Sciatic nerve (tissue), 2 donors: ENCODE measurements at regions not wholly inside any gene's neighbourhood (a gene's known extent, or its start where the extent isn't known, plus 50 kb on each side); places are given as distances from the start of the nearest gene placed in this dataset.
"Not testable (repeated sequence)": the region's sequence is repeated elsewhere in the genome, so short reads cannot be mapped to it uniquely, and the experiment has no call there.

ENCODE experiments used
- ATAC-seq: fragments of 200-7000 bp; cut with Tn5 transposase; one replicate; pipeline ENCODE4 v1.9.1; 2020; ENCODE audit warnings: mild to moderate bottlenecking, moderate library complexity
- DNase-seq: peaks from one replicate; pipeline ENCODE4 v3.0.0-alpha.2; 2020; ENCODE audit warnings: low spot score
- intact Hi-C: fragments of 100-400 bp; cut with DNase I; formaldehyde crosslinking; loops from one replicate; pipeline ENCODE4 v1.14.2; 2022
- donor health status: DM: no; HTN: no; CAD: no.
- donor health status: DM: no; HTN: no; CAD: no.

DNA sequence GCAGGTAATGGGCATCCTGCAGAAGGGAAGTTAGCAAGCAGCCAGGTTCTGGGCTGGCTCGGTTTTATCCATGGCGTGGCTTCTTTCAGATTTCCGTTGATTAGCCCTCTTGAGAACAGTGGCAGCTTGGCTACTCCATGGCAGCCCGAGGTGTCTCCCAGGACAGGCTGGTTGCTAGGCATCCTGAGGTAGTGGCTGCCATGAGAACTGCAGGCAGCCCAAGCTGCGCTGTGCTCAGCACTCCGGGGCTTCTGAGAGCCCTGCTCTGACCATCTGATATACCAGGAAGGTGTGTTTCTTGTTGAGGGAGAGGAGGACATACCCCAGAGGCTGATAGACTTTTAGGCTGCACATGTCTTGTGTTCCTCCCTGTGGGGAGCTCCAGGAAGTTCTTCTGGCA is 253.4 kb upstream of the CASK start:
- ATAC-seq (no peak), DNase-seq (no peak)
- intact Hi-C loops: no loop called here

DNA sequence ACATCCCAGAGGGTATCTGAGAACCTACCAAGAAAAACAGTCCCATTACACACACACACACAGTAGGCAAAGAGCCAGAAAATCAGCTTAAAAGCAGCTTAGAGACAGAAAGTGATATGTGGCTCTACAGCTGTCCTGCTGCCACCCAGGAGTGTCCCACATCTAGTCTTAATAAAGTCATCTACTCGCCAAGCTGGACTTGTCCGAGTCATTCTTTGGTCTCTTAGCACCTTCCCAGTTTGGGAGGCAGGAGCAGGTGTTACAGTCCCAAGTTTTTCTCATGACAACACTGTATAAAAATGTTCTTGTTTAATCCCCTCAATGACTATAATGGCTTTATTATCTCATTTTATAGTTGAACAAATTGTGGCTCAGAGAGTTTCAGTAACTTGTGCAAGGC is 252.5 kb upstream of the CASK start:
- ATAC-seq: no peak
- intact Hi-C loops: no loop called here
- DNase-seq: no peak

DNA sequence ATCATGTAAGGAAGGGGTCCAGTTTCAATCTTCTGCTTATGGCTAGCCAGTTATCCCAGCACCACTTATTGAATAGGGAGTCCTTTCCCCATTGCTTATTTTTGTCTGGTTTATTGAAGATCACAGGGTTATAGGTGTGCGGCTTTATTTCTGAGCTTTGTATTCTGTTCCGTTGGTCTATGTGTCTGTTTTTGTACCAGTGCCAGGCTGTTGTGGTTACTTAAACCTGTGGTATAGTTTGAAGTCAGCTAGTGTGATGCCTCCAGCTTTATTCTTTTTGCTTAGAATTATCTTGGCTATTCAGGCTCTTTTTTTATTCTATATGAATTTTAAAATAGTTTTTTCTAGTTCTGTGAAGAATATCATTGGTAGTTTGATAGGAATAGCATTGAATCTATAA is 234.6 kb upstream of the CASK start:
- ATAC-seq, intact Hi-C loops, DNase-seq: not testable (repeated sequence)

DNA sequence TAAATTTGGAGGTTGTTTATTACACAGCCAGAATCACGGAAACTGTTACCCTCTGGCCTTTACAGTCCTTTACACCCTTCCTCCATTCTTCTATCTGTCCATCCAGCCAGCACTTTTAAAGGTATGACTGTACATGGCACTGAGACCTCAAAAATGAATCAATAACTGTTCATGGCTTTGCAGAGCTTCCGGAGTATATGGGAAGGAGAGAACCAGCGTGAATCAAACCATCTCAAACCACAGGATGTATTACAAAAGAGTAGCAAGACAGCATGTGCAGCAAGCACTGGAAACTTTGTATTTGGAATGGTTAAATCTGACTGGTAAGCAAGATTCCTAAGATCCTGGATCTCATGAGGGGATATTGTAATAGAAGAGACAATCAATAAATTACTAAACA is 228.5 kb upstream of the CASK start:
- intact Hi-C loops: no loop called here
- ATAC-seq (no peak), DNase-seq (no peak)

DNA sequence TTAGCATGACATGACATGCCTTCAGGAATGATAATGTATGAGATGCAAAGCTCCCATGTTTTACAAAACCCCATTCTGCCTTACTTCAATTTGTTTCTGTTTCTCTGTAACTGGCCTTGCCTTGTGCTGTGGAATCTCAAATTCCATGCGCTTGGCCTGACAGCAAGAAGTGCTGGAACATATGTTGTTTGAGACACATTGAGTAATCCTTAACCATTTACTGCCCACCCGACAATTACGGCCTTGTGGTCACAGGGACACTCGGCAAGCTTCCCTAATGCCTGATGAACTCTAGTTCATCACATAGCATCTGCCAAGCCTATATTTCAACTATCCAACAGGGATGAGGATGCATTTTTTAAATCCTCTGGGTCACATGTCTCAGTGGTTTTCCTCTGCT is 226.4 kb upstream of the CASK start:
- ATAC-seq: no peak
- no peak for DNase-seq
- intact Hi-C loops: no loop called here

DNA sequence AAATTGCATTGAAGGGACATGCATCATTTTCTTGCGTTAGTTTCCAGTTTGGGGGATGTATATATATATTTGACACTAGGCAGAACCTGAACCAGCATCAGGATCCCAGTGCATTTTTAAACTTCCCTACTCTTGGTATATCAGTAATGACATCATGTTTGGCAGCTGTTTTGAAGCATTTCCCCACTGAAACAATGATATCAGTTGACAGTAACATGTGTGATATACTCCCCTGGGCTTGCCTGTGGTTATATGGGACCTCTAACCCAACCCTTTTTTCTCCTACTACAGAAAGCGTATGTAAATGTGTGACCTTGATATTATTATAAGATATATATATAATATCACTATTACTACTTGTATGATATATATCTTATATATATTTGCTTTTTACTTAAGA is 225.9 kb upstream of the CASK start:
- intact Hi-C loops: no loop called here
- no peak for ATAC-seq
- no peak for DNase-seq

DNA sequence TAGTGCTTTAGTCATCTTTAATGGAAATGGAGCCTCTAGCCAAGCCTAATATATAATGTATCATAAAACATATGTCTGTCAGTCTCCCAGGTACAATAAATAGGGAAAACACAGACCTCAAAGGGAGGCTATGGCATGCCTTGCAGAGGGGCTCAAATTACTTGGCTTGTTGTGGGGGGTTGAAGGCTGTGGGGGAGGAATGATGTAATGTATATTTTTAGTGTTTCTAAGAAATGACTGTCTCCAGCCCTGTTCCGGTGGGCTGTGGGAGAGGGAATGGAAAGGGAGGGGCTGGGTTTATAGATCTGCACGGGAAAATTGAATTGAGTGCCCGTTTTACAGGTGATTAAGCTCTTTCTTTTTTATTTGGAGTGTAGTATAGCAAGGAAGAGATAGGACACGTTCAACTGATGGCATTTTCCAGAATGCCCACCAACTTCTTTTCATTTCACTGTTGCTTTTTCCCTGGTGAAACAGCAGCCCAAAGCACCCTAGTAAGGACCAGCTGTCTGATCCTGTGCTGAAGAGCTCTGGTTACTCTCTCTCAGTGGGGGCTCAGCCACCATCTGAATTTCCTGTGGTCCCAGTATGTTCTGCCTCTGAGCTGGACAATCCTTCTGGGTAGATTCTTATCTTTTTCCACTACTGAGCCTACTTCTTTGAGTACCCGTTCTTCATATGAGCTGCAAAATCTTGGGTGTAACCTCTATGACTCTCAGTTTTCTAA is 220.7 kb upstream of the CASK start:
- intact Hi-C loops: no loop called here
- DNase-seq (no peak), ATAC-seq (no peak)

DNA sequence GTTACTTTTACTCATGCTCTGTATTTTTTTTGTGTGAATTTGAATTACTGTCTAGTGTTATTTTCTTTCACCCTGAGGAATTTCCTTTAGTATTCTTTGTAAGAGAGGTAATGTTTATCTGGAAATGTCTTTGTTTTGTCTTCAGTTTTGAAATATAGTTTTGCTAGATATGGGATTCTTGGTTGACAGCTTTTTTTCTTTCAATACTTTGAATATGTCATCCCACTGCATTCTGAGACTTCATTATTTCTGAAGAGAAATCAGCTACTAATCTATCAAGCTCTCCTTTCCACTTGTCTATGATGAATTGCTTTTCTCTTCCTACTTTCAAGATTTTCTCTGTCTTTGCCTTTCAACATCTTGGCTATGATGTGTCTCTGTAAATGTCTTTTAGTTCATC is 217.0 kb upstream of the CASK start:
- ATAC-seq: no peak
- intact Hi-C loops: no loop called here
- no peak for DNase-seq

DNA sequence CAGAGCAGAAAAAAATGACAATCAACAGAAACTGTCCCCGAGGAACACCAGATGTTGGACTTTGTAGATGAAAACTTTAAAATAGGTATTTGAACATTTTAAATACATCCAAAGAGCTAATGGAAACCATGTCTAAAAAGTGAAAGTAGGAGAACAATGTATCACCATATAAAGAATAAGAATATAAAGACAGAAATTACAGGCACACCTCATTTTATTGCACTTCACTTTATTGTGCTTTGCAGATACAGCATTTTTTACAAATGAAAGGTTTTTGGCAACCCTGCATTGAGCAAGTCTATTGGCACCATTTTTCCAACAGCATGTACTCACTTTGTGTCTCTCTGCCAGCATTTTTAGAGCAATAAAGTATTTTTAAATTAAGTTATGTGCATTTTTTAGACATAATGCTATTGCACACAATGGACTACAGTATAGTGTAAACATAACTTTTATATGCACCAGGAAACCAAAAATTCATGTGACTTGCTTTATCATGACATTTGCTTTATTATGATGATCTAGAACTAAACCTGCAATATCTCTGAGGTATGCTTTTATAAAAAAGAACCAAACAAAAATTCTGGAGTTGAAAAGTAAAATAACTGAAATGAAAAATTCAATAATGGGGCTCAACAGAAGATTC is 212.4 kb upstream of the CASK start:
- intact Hi-C loops: no loop called here
- no peak for ATAC-seq
- no peak for DNase-seq

DNA sequence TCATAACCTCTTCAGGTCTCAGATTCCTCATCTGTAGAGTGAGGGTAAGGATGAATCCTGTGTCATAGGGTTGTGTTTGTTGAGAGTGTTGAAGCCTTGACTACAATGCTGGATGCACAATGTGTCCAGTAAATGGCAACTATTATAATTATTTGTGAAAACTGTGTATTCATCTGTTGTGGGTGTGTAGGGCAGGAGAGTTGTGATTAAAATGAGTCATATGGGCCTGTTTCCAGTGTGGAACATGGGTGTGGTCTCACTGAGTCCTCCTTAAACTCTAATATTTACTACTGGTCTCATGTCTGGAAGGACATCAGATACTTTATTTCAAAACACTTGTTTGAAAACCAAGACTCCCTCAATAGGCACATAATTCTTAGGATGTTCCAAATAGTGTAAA is 208.5 kb upstream of the CASK start:
- ATAC-seq (peak; percentile 58), DNase-seq (no peak)
- intact Hi-C loops: no loop called here

DNA sequence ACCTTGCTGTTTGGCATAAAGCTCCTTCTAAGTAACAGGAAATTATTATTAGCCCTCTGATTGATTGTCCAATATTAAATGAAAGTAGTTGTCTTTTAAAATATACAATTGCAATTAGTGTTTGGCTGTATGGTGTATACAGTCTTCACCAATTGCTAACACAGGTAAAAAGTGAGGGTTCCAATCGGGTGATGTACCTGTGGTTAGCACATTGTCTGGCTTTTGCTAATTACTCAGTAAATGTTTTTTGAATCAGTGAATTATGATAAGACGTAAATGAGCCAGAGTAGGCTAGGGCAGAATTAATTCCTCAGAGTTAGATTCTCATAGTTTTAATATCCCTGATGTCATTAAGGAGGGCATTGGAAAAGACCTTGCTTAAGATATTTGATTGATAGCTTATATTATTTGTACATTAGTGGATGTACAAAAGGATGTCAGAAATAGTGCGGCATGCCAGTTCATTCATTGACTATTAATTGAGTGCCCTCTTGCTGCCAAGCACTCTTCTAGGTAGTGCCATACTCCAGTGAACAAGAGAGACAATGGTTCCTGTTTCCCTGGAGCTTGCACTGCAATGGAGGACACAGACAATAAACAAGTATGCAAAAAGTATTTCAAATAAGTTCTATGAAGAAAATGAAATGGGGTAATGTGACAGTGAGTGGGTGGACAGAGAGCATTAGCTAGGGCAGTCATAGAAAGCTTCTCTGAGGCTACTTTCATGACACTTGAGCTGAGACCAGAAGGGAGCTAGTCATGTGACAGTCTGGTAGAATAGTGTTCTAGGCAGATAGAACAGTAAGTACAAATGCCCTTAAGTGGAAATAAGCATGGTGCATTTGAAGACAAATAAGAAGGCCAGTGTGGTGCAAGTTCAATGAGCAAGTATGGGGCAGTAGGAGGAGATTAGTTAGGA is 205.9 kb upstream of the CASK start:
- DNase-seq (no peak), ATAC-seq (no peak)
- intact Hi-C loops: no loop called here

DNA sequence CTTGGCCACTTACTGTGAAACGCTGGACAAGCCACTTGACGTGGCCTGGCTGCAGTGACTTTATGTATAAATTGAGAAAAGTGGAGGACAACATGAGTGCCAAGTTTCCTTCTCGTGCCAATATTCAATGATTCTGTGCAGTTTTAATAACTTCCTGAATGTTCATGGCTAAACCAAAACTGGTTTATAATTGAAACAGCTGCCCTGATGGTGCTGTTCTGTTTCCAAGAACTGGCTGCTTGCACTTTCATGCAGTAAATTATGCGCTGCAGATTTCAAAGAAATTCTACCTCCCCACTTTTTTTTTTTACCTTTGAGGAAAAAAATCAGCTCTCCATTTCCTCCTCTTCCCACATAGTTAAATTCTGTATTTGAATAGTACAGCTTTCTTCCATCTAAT is 205.2 kb upstream of the CASK start:
- no peak for ATAC-seq
- intact Hi-C loops: no loop called here
- DNase-seq: no peak

DNA sequence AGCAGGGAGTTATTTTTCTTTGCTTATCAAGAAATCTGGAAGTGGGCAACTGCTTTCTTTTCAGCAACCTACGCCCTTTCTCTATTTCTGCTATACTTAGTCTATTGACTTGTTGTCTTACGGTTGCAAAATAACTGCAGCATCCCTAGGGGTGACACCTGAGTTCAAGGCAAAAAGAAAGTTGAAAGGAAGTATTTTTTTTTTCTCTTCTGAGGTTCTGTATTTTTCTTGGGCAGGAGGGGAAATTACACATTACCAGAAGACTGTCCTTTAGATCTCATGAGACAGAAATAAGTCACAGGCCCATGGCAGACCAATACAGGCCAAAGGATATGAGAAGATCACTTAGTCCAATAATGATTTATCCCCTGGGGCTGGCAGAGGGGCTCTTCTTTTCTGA is 204.7 kb upstream of the CASK start:
- intact Hi-C loops: no loop called here
- no peak for DNase-seq

DNA sequence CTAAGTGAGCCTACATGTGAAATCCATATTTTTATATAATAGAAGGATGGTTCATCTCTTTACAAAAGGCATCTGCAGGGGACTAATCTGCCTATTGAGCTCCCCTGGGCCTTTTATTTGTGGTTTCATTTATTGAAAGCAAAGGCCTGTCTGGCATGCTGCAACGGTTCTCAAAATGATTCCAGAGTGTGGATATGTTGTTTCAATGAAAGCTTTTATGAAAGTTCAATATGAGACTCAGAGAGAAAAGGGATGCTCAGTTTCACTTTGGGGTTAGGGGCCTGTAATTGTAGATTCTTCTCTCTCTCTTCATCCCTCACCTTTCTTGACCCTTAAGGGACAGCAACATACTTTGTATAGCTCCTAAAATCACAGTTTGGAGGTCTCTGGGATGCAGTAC is 204.2 kb upstream of the CASK start:
- no peak for DNase-seq
- ATAC-seq: no peak
- intact Hi-C loops: no loop called here

More for the DNA sequence above, 204.7 kb upstream of the CASK start:
- no peak for ATAC-seq

DNA sequence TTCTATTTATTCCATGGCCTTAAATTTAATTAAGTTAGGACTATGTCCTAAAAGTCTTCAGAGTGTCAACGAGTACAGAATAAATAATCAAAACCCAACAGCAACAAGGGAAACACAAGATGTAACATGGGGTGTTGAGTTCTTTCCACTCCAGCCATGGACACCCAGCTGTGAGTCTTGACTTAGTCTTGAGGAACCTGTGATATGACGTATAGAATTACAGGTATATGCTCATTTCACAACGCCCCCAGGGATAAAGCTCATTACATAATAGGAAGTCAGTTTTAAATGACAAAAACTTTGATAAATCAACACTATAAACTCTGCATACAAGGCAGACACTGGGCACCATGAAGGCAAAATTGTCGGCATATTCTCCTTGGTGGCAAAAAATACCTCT is 200.0 kb upstream of the CASK start:
- intact Hi-C loops: no loop called here
- DNase-seq: no peak
- ATAC-seq: no peak

DNA sequence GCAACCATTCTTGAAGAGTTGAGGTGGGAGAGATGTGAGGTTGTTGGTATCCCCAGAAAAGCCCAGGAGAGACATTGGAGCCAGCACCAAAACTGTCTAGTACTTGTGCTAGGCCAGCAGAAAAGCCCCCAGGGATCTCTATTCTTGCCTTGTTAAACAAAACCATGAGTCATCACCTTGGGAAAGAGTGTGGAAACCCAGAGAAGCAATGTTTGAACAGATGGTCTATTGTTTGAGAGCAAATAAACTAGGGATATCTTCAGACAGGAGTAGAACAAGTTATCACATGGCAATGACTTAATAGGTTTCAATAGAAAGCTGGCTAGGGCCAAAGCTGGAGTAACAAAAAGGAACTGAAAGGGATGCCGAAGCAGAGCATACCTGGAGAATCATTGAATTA is 195.7 kb upstream of the CASK start:
- DNase-seq: no peak
- peak; percentile 93 for ATAC-seq
- intact Hi-C loops: no loop called here

DNA sequence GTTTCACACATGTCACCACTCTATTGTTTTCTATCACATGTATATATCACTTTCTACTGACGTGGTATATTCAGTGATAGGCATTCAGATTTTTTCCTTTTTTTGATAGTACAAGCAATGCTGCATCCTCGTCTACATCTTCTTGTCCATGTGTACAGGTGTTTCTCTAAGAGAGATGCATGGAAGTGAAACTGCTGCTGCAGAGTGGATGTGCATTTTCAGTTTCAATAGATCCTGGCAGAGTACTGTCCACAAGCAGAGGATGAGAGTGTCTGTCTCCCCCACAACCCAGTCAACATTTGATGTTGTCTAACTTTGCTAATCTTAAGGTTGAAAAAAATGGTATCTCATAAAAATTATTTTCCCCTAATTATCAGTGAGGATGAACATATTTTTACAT is 194.0 kb upstream of the CASK start:
- intact Hi-C loops: no loop called here
- DNase-seq (no peak), ATAC-seq (no peak)

DNA sequence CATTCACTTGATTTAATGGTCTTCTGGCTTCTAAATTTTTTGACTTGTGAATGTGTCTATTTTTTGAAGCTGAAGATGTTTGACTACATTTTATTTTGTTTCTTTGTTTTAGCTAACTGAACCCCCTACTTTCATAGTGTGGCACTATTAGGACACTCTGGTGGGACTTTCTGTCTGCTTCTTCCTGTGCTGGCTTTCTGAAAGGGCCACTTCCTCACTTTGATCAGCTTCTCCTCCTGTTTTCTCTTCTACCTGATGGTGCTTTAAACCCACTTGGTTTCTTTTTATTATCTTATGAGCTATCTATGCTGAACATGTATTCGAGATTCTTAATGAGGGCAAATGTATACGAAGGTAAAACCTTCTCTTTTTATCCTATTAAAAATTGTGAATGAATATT is 186.1 kb upstream of the CASK start:
- intact Hi-C loops: no loop called here
- DNase-seq: no peak
- ATAC-seq: no peak

DNA sequence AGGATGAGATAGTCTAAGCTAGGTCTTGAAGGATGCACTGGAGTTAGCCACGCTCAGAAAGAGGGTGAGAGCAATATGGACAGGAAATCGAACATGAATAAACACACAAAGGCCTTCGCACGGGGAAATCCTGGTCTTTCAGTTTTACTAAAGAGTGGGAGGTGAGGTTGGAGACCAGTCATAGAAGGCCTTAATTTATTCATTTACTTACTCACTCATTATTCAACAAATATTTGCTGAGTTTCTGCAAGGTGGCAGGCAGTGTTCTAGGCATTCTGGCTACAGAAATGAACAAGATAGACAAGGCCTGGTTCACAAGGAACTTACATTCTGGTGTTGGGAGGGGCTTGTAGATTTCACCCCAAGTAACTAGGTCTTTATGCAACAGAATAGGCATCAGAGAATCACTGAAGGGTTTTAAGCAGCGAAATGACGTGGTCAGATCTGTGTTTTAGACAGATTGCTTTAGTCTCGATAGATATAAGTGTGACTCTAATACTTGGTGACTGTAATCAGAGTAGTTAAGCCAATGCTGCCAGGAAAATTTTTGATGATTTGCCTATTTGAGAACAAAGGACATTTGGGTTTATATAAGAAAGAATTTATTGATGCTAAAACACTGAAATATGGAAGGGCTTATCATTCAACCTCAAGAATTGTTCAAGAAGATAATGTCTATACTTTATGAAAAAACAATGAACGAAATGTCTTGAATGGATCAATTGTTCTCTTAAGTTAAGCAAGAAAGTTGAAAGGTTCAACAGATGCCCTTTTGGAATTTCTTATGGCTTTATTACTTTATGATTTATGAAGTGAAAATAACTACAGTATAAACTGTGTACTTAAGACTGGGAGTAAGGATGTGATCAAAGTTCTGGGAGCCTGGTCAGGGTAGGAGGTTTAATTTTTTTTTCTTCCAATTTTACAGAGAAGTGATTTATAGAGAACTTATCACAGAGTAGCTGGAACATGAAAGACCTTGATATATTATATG is 184.4 kb upstream of the CASK start:
- intact Hi-C loops: no loop called here
- DNase-seq (no peak), ATAC-seq (no peak)
